ENCODE measurements at regions not wholly inside any gene's neighbourhood (a gene's known extent, or its start where the extent isn't known, plus 50 kb on each side); places are given as distances from the start of the nearest gene placed in this dataset.
"Not testable (repeated sequence)": the region's sequence is repeated elsewhere in the genome, so short reads cannot be mapped to it uniquely, and the experiment has no call there.

DNA sequence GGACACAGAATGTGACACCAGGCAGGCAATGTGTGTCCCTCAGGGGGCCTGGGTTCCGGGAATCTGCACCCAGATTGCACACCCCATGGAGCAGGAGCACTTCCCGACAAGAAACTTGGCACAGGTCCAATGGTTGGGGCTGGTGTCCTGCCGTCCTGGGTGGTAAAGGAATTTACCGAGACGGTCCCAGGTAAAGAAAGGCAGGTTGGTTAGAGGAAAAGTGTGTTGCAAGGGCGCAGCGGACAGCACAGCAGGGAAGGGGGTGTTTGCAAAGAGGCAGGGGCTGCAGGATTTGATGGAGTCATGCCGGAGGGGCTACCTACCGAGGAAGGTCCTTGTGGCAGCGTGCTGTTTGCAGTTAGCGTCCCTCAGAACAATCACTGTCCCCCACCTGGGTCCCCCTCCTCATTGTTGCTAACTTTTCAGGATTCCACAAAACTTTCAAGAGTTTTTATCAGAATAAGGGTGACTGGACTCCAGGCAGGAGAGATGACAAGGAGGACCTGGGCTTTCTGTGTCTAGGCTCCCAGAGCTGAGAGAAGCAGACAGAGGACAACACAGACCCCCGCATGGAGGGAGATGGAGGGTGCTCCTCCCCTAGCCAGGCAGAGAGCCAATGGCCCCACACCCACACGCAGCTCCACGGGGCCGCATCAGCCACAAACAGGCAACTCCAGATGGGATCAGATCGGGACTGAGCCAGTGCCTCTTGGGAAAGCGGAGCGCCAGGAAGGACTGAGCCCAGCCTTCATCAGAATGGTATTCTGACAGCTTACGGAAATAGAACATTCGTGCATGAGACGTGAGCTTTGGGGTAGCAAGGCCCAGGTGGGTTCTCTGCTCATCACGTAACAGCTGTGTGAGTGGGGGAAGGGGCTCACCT is 1423.9 kb downstream of the BRD1 start:
- no peak for DNase-seq

DNA sequence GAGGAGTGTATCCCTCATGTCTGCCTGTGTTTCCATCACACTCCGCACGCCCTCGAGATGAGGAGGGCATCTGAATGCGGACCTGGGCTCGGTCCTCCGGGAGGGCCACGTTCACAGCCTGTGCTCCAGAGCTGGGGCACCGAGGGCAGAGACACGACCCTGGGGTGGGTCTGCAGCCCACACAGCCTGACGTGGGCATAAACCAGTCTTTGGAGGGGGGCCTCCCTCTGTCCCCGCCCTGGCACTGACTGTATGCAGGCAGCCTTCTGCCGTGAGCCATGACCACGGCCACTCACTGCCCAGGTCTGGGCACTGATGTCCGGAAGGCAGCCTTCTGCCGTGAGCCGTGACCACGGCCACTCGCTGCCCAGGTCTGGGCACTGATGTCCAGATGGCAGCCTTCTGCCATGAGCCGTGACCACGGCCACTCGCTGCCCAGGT is 1425.1 kb downstream of the BRD1 start:
- DNase-seq = no peak

DNA sequence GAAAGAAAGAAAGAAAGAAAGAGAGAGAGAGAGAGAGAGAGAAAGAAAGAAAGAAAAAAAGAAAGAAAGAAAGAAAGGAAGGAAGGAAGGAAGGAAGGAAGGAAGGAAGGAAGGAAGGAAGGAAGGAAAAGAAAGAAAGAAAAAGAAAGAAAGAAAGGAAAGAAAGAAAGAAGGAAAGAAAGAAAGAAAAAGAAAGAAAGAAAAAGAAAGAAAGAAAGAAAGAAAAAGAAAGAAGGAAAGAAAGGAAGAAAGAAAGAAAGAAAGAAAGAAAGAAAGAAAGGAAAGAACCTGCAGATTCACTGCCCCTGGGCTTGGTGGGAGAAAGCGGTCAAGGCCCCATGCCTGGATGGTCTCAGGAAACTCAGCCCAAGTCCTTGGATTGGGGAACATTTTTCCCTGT is 1426.2 kb downstream of the BRD1 start:
- not testable (repeated sequence) for DNase-seq

DNA sequence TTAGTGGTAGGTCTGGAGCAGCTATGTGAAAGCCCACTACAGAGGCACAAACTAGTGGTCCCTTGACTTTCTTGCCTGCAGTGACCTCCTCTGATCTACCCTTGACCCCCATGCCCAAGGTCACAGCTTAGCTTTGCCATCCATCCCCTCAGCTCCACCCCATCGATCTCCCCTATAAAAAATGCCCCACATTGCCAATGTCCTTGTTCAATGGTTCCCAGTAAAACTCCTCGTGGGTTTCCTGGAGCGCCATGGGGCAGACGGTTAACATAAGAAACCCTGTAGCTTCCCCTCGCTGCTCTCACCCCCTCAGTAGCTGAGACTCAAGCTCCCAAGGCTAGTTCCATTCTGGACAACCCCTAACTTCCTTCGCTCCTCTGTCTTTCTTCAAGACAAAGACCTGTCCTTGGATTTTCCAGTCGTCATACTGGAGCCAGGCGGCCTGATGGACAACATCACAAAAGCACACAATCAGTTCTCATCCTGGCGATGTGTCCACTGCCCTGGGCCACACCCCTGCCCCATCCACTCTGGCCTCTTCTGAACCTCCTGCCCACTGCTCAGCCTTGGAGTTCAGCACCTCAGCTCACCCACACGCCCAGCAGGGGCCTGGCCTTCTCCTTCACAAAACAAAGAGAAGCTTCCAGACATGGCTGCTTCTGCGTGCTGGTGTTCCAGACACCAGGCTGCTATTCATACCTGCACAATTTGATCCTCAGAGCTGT is 1429.3 kb downstream of the BRD1 start:
- DNase-seq = no peak

DNA sequence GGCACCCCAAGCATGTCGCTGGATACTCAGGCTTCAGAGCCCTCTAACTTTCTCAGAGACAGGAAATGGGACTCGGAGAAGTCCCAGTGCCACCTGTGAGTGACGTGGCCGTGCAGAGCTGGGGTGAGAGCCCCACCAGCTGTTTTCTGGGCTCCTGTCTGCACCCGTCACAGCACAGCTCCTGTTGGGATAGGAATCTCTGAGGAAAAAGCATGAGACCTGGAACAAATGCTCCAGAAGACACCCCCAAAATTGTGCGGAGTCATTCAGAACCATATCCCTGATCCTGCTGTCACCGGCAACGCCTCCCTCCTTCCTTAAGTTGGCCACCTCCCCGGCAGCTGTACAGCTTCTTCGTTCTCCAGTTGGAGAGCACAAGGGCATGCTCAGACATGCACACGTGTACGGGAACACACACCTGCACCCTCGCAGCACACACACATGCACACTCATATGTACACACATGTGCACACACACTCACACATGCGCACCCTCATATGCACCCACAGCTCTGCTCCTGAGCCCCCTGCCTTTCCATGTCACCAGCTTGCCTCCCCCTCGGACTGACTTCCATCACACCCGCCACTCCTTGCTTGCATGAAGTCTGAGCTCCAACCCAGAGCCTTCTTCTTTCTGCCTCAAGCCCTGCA is 1430.0 kb downstream of the BRD1 start:
- DNase-seq = no peak

DNA sequence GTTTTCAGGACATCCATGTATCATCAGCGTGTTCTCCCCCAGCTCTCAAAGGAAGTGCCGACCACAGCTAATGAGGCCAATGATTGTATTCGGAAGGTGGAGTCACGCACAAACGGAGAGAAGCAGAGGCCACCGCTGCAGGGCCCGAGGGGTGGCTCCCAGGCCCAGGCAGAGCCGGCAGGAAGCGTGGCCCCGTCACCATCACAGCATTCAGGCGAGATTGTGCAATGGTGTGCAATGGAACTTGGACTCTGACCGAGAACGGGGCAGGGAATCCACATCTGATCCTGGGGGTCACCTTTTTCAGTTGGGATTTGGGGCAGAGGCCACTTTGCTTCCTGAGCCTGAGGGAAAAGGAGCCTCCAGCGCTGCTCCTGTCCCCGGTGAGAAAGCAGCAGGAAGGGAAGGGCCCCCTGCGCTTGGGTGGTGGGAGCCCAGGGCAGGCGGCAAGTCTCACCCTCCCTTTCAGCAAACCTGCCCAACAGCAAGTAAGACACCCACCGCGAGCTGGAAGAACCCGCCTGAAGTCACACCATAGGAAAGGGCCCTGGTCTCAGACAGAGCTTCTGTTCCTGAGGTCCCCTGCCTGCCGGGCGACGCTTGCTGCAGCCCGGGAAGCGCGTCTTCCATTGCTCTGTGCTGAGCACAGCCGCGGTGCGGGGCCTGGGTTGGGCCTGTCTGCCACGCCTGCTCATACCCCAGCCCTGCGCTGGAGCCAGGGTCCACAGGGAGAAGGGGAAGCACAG is 1430.7 kb downstream of the BRD1 start:
- no peak for DNase-seq

DNA sequence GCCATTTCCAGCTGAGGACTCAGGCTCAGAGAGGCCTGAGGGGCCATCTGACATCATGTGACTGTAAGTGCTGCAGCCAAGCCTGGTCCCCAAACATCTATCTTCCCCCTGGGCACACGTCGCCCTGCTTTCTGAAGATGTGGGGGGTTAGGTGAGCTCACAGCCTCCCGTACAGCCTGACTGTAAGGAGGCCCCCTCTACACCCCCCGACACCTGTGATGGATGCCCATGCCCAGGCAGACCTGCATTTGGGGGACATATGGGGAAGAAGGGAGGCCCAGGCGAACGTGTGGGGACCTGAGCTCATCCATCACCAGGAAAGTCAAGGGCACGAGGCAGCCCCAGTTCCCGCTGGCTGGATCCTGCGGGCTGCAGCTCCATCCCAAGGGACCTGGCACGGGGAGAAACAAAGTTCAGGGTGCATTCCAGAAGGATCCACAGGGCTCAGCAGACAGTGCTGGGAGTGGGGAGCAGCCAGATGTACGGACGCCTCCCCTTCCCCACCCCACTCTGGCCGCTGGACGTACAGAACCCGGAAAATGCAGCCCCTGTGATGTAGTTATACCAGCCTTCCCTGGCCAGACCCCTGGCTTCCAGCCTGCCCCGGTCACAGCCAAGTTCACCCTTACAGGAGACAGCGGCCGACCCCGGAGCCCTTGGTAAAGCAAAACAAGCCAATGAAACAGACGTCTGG is 1431.4 kb downstream of the BRD1 start:
- no peak for DNase-seq

DNA sequence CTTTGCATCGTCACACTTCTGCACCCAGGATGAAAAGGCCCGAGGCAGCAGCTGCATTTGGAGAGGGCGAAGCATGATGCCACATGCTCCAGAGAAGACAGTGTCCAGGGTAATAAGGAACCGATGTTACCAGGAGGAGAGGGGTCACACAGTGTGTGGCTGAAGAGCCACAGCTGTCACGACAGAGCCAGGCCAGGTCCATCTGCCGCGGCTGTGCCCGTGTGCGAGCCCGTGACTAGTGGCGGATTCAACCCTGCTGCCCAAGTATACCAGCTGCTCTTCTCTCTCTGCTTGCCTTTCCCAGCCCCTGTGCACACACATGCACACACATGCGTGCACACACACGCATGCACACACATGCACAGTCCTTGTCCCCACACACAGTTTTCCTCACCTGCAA is 1432.5 kb downstream of the BRD1 start:
- DNase-seq = no peak

DNA sequence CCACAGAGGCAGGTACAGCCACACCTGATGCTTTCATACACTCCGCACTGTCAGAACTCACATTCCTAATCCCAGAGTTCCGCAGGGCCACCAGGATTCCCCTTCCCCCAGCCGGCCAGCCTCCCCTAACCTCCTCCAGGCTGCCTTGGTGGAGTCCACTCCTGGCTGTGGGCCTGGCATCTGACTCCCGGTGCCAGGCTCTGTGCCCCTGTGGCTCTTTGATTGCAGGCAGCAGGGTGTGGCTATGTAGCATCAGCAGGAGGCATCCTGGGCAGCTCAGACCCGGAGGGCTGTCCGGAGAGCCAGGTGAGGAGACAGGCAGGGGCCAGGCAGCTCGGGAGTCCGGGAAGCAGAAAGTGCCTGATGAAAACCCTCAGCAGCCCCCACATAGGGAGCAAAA is 1432.9 kb downstream of the BRD1 start:
- DNase-seq = no peak

DNA sequence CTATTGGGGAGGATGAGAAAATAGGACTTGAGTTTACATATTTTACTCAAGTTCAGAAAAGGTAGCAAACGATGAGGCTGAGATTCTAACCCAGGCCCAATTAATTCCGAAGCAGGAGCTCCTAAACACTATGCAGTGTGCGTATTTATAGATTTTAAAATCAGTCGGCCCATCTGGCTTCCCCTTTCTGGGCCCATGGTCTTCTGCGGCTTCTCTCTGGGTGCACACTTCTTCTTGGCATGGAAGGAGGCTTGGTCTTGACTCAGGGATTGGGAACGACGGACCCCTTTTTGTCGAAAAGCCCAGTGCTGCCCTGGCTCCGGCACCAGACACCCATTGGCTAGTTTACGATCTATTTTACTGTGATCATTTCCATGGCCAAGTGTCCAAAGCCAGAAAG is 1433.8 kb downstream of the BRD1 start:
- DNase-seq = no peak

DNA sequence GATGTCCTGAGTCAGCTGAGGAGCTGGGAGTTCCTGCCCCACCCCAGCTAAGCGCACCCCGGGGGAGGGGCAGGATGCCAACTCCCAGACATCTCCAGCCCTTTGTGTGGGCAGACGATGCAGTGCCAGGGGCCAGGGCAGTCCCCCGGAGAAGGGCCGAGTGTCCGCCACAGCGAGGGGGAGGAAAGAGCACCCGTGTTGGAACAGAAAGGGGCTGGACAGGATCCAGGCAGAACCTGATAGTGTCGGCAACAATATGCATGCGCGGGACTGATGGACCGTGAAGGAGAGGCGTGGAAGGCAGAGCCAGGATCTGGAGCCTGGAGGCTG is 1434.7 kb downstream of the BRD1 start:
- no peak for DNase-seq

DNA sequence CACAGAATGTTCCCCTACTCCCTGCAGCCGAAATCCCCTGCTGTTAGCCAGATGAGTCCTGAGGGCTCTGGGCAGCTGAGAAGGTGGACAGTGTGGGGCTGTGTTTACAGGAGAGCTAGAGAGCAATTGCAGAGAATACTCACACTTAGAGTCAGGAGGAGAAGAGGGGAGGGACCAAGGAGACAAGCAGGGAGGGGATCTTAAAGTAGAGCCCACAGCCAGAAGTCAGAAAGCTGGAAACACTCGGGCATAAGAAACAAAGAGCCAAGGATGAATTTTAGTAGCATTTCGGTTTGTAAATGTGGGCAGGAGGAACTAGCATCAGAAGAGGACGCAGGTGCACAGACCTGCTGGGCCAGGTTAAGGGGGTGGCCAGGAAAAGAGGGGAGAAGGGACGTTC is 1435.9 kb downstream of the BRD1 start:
- DNase-seq = no peak

DNA sequence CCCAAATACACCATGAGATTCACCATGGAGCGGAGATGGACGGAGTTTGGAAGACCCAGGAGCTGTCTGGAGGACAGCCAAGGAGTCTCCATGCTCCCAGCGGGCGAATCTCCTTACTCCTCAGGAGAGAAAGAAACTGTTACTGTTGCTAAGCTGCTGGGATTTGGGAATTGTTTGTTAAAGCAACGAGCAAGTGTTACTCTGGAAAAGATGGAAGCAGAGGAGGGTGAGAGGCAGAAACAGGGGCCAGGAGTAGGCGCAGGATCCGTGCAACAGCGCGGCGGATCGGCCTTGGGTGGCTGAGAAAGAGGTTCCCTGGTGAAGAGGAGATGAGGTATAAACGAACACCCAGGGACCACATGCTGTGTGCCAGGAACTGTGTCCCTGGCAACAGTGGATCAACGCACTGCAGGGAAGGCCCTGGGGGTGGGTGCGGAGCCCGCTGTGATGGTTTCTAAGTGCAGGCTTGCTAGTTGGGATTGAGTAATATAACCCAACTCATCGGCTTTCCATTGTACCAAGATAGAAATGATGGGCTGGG is 1436.4 kb downstream of the BRD1 start:
- DNase-seq = no peak

DNA sequence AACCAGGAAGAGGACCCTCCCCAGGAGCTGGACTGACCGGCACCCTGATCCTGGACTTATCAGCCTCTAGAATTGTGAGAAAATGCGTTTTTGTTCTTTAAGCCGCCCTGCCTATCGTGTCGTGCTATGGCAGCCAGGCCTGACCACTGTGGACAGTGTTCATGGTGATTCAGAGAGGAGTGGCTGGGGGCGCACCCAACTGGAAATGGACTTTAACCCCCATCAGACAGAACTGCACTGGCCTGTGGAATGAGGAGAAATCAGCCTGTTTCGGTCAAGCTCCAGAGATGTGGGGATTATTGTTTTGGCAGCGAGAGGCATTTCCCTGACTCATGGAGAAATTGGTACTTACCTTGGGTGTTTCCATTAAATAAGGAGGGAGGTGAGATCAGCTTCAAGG is 1437.8 kb downstream of the BRD1 start:
- no peak for DNase-seq

DNA sequence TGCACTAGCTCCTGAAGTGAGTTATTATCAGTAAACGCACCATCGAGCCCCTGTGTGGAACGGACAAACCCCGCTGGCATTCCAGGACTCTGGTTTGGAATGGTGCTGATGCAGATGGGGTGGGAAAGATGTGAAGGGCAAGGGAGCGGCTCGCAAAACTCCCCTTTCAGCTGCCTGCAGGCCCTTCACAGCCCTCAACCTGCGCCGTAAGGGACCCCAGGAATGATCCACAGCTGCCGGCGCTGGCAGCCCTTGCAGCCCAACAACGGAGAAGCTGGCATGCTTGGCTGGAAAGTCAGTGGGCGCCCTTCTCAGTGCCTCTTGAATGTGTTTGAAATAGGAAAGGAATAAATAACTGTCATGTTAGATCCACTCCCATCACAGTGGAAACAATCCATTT is 1445.5 kb downstream of the BRD1 start:
- DNase-seq = no peak

DNA sequence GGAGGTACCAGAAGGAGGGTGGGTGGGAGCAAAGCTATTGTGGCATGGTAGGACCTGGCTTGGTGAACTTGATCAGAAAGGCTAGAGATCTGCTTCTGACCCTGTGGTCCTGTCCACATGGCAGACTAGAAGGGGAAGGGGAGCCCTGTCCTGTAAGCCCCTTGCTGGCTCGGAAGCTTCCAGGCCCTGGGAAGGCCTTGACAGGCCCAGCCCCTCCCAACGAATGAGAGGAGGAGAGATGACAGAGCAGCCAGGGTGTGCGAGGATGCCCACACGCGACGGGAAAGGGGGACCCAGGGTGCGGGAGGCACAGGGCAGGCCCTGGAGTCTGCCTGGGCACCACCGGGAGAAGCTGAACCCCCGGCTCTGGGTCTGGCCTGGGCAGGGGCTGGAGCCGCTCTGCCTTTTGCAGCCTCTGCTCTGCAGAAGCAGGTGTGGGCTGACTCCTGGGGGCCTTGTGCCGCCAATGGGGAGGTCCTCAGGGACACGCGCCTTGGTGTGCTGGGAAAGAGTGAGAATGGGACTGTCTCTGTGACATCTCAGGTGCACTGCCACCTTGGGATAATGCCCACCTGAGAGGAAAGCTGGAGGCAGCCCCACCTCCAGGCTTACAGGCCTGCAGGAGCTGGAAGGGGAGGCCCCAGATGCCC is 1447.5 kb downstream of the BRD1 start:
- DNase-seq = no peak

DNA sequence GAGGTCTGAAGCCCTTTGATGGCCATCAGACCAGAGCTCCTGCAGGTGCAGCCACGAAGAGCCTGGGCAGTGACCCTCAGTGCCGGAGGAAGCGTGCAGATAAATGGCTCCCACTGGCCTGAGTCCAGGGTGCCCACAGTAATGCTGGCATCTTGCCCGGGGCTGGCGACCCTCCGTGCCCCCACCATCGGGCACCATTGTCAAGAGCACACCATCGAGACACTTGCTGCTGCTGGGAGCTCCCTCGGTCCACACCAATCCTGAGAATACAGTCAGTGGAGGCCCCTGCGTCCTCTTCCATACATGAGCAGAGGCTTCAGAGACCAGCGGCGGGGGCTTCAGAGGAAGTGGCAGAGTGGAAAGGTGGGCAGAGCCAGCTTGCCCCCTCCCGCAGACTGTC is 1448.3 kb downstream of the BRD1 start:
- DNase-seq = no peak

DNA sequence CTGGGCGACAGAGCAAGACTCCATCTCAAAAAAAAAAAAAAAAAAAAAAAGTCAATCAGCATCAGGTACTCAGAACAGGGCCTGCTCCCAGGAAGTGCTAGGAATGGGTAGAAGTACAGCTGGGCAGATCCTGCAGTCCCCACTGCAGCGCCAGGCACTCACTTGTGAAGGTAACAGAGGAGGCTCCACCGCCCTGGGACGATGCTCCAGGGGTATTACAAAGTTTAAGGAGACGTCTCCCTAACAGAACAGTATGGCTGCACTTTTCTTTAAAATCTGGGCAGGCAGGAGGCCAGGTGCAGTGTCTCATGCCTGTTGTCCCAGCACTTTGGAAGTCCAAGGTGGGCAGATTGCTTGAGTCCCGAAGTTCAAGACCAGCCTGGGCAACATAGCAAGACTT is 1449.0 kb downstream of the BRD1 start:
- no peak for DNase-seq

DNA sequence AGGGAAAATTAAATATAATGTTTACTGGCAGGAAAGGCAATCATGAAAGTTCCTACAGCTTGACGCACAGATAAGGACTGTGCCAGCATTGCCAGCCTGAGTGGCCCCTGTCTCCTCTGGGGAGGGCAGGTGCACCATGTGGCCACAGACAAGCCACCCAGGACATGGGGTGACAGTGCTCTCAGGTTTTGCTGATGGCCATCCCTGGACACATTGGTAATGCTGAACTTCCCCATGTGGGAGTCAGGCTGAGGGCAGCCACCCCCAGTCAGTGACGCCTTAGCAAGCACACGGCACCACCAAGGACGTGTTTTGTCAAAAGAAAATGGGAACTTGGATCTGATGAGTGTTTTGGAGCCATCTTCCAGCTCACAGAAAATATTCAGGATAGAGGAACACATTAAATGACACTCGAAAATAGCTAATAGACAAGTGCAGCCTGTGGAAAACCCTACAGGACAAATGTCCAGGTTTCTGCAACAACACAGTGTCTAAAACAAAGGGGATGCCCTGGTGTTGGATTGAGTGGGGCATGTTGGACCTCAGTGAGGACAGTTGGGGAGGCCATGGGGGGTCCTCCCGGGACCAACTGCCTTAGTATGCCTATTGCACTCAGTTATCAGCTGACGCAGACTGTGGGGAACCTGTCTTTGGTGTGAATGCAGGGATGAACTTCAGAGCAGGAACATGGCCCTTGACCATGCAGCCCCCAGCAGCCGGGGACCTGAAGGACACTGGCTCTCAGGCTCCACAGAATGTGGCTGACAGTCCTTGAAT is 1450.5 kb downstream of the BRD1 start:
- no peak for DNase-seq

DNA sequence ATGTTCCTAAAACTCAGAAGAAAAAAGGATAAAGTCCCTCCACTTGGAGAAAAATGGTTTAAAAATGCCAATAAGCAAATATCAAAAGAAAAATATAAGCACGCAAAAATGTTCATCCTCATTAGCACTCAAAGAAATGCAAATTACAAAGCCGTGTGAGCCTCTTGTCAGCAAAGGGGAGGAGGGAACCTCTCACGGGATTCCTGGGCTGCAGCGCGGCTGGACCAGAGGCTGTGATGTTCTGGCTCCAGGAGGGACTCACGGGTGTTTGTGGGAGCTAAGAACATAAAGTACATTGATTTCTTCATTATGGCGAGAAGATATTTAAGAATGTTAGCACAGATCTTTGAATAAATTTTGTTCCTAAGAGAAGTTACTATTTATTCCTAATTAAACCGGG is 1451.2 kb downstream of the BRD1 start:
- no peak for DNase-seq

DNA sequence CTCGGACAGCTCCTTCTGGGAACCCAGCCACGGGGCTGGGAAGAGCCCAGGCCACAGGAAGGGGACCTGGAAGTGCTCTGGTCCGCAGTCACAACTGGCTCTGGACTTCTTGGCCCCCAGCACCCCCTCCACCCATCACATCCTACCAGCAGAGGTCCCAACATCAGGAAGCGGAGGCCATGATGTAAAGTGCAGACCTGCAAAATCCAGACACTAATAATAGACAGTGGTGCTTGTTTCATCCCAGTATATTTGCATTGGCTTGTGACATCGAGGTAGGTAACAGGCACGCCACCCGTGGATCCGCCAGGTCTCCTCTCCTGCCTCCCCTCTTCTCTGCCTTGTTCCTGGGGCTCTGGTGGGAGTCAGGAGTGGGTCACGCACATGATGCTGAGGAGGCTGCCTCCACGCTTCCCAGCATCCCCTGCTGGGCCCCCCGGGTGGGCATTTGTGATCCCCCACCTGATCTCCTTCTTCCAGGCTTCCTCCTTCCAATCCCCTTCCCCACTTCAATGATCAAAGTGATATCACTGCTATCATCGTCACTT is 1454.0 kb downstream of the BRD1 start:
- DNase-seq = no peak

Data from GOT3 (cell line).